HPDE6-E6E7 (cell line): ENCODE measurements at regions not wholly inside any gene's neighbourhood (a gene's known extent, or its start where the extent isn't known, plus 50 kb on each side); places are given as distances from the start of the nearest gene placed in this dataset.
"Not testable (repeated sequence)": the region's sequence is repeated elsewhere in the genome, so short reads cannot be mapped to it uniquely, and the experiment has no call there.

Source experiments
- DNase-seq: peaks from one replicate; pipeline ENCODE4 v3.0.0; 2011; ENCODE audit warnings: missing footprints; ENCODE audit errors: extremely low spot score

- DNase-seq = no peak
These were observed 282.4 kb upstream of the DYNLRB2 start for GRCh38 chr16:80258407-80258806.

GRCh38 chr16:80254970-80255369 is 285.8 kb upstream of the DYNLRB2 start:
- DNase-seq = no peak

- DNase-seq = no peak
These were observed 287.1 kb upstream of the DYNLRB2 start for GRCh38 chr16:80253741-80254140.

- DNase-seq = no peak
These were observed 290.4 kb upstream of the DYNLRB2 start for GRCh38 chr16:80250381-80250780.

- not testable (repeated sequence) for DNase-seq
These were observed 297.5 kb upstream of the DYNLRB2 start for GRCh38 chr16:80243303-80243702.

- DNase-seq = not testable (repeated sequence)
These were observed 298.5 kb upstream of the DYNLRB2 start for GRCh38 chr16:80242279-80242678.

GRCh38 chr16:80233097-80233835 is 307.5 kb upstream of the DYNLRB2 start:
- DNase-seq = no peak

GRCh38 chr16:80231888-80232287 is 308.9 kb upstream of the DYNLRB2 start:
- DNase-seq = peak; percentile 38

- no peak for DNase-seq
These were observed 309.7 kb upstream of the DYNLRB2 start for GRCh38 chr16:80231121-80231520.

- no peak for DNase-seq
These were observed 310.3 kb upstream of the DYNLRB2 start for GRCh38 chr16:80230328-80231120.

GRCh38 chr16:80226499-80226898 is 314.3 kb upstream of the DYNLRB2 start:
- no peak for DNase-seq

- DNase-seq = no peak
These were observed 330.0 kb upstream of the DYNLRB2 start for GRCh38 chr16:80210787-80211186.

GRCh38 chr16:80208743-80209142 is 332.1 kb upstream of the DYNLRB2 start:
- DNase-seq = no peak

- no peak for DNase-seq
These were observed 332.8 kb upstream of the DYNLRB2 start for GRCh38 chr16:80208015-80208414.

- no peak for DNase-seq
These were observed 337.0 kb upstream of the DYNLRB2 start for GRCh38 chr16:80203821-80204220.

- no peak for DNase-seq
These were observed 337.9 kb upstream of the DYNLRB2 start for GRCh38 chr16:80202831-80203413.

GRCh38 chr16:80200079-80200478 is 340.7 kb upstream of the DYNLRB2 start:
- no peak for DNase-seq

GRCh38 chr16:80199614-80200013 is 341.2 kb upstream of the DYNLRB2 start:
- DNase-seq = no peak

GRCh38 chr16:80198311-80199299 is 342.2 kb upstream of the DYNLRB2 start:
- no peak for DNase-seq

- peak; percentile 66 for DNase-seq
These were observed 343.0 kb upstream of the DYNLRB2 start for GRCh38 chr16:80197741-80198201.

- DNase-seq = no peak
These were observed 348.9 kb upstream of the DYNLRB2 start for GRCh38 chr16:80191928-80192327.
